GM23338 (cell line): ENCODE measurements at regions not wholly inside any gene's neighbourhood (a gene's known extent, or its start where the extent isn't known, plus 50 kb on each side); places are given as distances from the start of the nearest gene placed in this dataset.

ENCODE experiments used
- CREB1 ChIP-seq: fragments of 250-450 bp; sonication (Bioruptor Pico); IDR thresholded peaks from 2 replicates; pipeline ENCODE4 v1.5.0; 2020; ENCODE audit warnings: low read depth, mild to moderate bottlenecking, moderate library complexity
- EZH2 ChIP-seq: fragments of 200-600 bp; sonication (generic); IDR thresholded peaks from one replicate; pipeline ENCODE4 v1.8.0; 2017; ENCODE audit warnings: antibody characterized with exemption, mild to moderate bottlenecking, low read depth; ENCODE audit not compliant: unreplicated experiment
- EZH2phosphoT487 ChIP-seq: fragments of 200-600 bp; sonication (generic); IDR thresholded peaks from one replicate; pipeline ENCODE4 v1.8.1; 2018; ENCODE audit warnings: antibody characterized with exemption; ENCODE audit not compliant: unreplicated experiment
- JUNB ChIP-seq: IDR thresholded peaks from one replicate; pipeline ENCODE4 v1.6.1; 2016; ENCODE audit warnings: antibody characterized with exemption; ENCODE audit not compliant: unreplicated experiment
- NANOG ChIP-seq: IDR thresholded peaks from 2 replicates; pipeline ENCODE4 v1.6.1; 2016; ENCODE audit warnings: antibody characterized with exemption, borderline replicate concordance
- POLR2AphosphoS5 ChIP-seq: IDR thresholded peaks from 2 replicates; pipeline ENCODE4 v1.6.1; 2016; ENCODE audit warnings: antibody characterized with exemption, low read depth
- STAT1 ChIP-seq: IDR thresholded peaks from one replicate; pipeline ENCODE4 v1.6.1; 2016; ENCODE audit warnings: antibody characterized with exemption; ENCODE audit not compliant: unreplicated experiment
- ZNF114 ChIP-seq: fragments of 250-450 bp; sonication (Bioruptor Pico); IDR thresholded peaks from 2 replicates; pipeline ENCODE4 v1.5.0; 2020; ENCODE audit warnings: mild to moderate bottlenecking, moderate library complexity
- ZNF331 ChIP-seq: fragments of 250-450 bp; sonication (Bioruptor Pico); IDR thresholded peaks from 2 replicates; pipeline ENCODE4 v1.5.0; 2020; ENCODE audit warnings: low read depth, mild to moderate bottlenecking, moderate library complexity
- TF ChIP-seq, protein P1 (sequence below): IDR thresholded peaks from one replicate; pipeline ENCODE4 v1.6.1; 2018; ENCODE audit warnings: antibody characterized with exemption; ENCODE audit not compliant: unreplicated experiment
- TF ChIP-seq, protein P2 (sequence below), 2 experiments: fragments of 200-600 bp in 1 of 2; sonication (generic) in 1 of 2; conservative IDR thresholded peaks; 2 replicates each; pipeline versions ENCODE4 v1.5.1 to v1.6.1; 2016 to 2017; ENCODE audit warnings: antibody characterized with exemption in 2 of 2, low read depth in 2 of 2, mild to moderate bottlenecking in 2 of 2, moderate library complexity in 1 of 2
- TF ChIP-seq, protein P3 (sequence below): IDR thresholded peaks from 2 replicates; pipeline ENCODE4 v1.6.1; 2016; ENCODE audit warnings: antibody characterized with exemption

DNA sequence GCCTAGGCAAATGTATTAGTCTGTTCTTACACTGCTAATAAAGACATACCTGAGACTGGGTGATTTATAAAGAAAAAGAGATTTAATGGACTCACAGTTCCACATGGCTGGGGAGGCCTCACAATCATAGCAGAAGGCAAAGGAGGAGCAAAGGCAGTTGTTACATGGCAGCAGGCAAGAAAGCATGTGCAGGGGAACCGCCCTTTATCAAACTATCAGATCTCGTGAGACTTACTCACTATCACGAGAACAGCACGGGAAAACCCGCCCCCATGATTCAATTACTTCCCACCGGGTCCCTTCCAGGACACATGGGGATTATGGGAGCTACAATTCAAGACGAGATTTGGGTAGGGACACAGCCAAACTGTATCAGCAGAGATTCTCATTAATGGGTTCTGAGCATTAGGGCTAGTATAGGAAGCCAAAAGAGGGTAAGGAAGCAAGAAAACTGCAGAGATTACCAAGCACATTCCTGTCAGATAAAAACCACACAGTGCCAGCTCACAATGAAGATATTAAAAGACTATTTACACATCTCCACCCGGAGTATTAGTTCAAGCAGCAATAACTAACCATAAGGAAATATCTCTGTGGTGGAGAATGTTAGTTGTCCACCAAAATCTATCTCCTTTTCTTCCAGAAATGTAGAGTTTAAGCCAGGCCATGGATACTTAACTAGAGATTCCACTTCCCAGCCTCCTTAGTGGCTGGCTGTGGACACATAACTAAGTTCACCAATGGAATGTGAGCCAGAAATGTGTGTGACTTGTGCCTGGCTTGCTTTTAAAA, 61.2 kb upstream of the HOPX start:
- TF ChIP-seq, protein P1, sequence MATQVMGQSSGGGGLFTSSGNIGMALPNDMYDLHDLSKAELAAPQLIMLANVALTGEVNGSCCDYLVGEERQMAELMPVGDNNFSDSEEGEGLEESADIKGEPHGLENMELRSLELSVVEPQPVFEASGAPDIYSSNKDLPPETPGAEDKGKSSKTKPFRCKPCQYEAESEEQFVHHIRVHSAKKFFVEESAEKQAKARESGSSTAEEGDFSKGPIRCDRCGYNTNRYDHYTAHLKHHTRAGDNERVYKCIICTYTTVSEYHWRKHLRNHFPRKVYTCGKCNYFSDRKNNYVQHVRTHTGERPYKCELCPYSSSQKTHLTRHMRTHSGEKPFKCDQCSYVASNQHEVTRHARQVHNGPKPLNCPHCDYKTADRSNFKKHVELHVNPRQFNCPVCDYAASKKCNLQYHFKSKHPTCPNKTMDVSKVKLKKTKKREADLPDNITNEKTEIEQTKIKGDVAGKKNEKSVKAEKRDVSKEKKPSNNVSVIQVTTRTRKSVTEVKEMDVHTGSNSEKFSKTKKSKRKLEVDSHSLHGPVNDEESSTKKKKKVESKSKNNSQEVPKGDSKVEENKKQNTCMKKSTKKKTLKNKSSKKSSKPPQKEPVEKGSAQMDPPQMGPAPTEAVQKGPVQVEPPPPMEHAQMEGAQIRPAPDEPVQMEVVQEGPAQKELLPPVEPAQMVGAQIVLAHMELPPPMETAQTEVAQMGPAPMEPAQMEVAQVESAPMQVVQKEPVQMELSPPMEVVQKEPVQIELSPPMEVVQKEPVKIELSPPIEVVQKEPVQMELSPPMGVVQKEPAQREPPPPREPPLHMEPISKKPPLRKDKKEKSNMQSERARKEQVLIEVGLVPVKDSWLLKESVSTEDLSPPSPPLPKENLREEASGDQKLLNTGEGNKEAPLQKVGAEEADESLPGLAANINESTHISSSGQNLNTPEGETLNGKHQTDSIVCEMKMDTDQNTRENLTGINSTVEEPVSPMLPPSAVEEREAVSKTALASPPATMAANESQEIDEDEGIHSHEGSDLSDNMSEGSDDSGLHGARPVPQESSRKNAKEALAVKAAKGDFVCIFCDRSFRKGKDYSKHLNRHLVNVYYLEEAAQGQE, result no peak
- TF ChIP-seq, protein P2, sequence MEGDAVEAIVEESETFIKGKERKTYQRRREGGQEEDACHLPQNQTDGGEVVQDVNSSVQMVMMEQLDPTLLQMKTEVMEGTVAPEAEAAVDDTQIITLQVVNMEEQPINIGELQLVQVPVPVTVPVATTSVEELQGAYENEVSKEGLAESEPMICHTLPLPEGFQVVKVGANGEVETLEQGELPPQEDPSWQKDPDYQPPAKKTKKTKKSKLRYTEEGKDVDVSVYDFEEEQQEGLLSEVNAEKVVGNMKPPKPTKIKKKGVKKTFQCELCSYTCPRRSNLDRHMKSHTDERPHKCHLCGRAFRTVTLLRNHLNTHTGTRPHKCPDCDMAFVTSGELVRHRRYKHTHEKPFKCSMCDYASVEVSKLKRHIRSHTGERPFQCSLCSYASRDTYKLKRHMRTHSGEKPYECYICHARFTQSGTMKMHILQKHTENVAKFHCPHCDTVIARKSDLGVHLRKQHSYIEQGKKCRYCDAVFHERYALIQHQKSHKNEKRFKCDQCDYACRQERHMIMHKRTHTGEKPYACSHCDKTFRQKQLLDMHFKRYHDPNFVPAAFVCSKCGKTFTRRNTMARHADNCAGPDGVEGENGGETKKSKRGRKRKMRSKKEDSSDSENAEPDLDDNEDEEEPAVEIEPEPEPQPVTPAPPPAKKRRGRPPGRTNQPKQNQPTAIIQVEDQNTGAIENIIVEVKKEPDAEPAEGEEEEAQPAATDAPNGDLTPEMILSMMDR (conservative IDR thresholded peaks at IDR 0.05; ENCODE audit: low read depth in 2 of 2), result no peak
- TF ChIP-seq POLR2AphosphoS5, result no peak
- no peak for TF ChIP-seq CREB1 (CRISPR knock-in tag)
- TF ChIP-seq, protein P3, sequence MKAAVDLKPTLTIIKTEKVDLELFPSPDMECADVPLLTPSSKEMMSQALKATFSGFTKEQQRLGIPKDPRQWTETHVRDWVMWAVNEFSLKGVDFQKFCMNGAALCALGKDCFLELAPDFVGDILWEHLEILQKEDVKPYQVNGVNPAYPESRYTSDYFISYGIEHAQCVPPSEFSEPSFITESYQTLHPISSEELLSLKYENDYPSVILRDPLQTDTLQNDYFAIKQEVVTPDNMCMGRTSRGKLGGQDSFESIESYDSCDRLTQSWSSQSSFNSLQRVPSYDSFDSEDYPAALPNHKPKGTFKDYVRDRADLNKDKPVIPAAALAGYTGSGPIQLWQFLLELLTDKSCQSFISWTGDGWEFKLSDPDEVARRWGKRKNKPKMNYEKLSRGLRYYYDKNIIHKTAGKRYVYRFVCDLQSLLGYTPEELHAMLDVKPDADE, result no peak
- TF ChIP-seq JUNB, result no peak
- no peak for TF ChIP-seq EZH2
- no peak for TF ChIP-seq EZH2phosphoT487
- no peak for TF ChIP-seq ZNF331
- TF ChIP-seq NANOG, result no peak
- TF ChIP-seq STAT1, result no peak
- TF ChIP-seq ZNF114 (CRISPR knock-in tag), result no peak
